ENCODE measurements at regions not wholly inside any gene's neighbourhood (a gene's known extent, or its start where the extent isn't known, plus 50 kb on each side); places are given as distances from the start of the nearest gene placed in this dataset.

GRCh38 chr18:57087644-57088376, 59.1 kb upstream of the BOD1L2 start:
- TF ChIP-seq CTCF (IDR thresholded peaks at IDR 0.05; ENCODE audit: insufficient read depth, low read depth, low read length) (no peak), EZH2 (IDR thresholded peaks at IDR 0.05; ENCODE audit: insufficient read depth, low read length) (no peak)
